HEK293 (cell line): ENCODE measurements at regions not wholly inside any gene's neighbourhood (a gene's known extent, or its start where the extent isn't known, plus 50 kb on each side); places are given as distances from the start of the nearest gene placed in this dataset.

ENCODE experiments used
- CTCF ChIA-PET: fragments of 350-600 bp; formaldehyde crosslinking; extraction: SDS; loops from one replicate; lab custom pipeline; 2021; ENCODE audit warnings: antibody characterized with exemption; lab: Yijun Ruan, JAX
- POLR2A ChIA-PET: fragments of 300-600 bp; formaldehyde crosslinking; extraction: SDS; loops from one replicate; lab custom pipeline; 2020; ENCODE audit warnings: antibody characterized with exemption, inconsistent platforms; lab: Yijun Ruan, JAX
- H3K27ac ChIP-seq: fragments of 200-500 bp; sonication (Bioruptor generic); 2 replicates; pipeline ENCODE4 v1.5.1; 2014; ENCODE audit warnings: low read depth, low read length, control low read depth, inconsistent platforms; ENCODE audit errors: extremely low read depth
- H3K36me3 ChIP-seq, 2 experiments: fragments of 200-500 bp in 1 of 2; sonication (Bioruptor generic) in 1 of 2; 1 replicate in 1 of 2; 2 replicates in 1 of 2; pipeline ENCODE4 v1.5.1; 2014 to 2017; ENCODE audit warnings: inconsistent platforms in 2 of 2, low read length in 2 of 2; ENCODE audit not compliant: control insufficient read depth in 2 of 2, insufficient read depth in 1 of 2
- H3K4me1 ChIP-seq: fragments of 200-500 bp; sonication (Bioruptor generic); 2 replicates; pipeline ENCODE4 v1.5.1; 2014; ENCODE audit warnings: mild to moderate bottlenecking, low read length, inconsistent platforms; ENCODE audit not compliant: control insufficient read depth, insufficient read depth
- H3K4me3 ChIP-seq: 2 replicates; pipeline ENCODE4 v1.5.1; 2011; ENCODE audit warnings: low read depth, mild to moderate bottlenecking, control low read depth, low read length, moderate library complexity
- H3K9me3 ChIP-seq: fragments of 200-500 bp; sonication (Bioruptor generic); 2 replicates; pipeline ENCODE4 v1.5.1; 2014; ENCODE audit warnings: low read depth, low read length, inconsistent platforms; ENCODE audit not compliant: control insufficient read depth, insufficient read depth
- BCL6B ChIP-seq: fragments of 450-650 bp; formaldehyde crosslinking; IDR thresholded peaks from 2 replicates; pipeline ENCODE4 v1.5.1; 2017; ENCODE audit warnings: missing biosample characterization, missing genetic modification characterization
- HIC1 ChIP-seq: fragments of 450-650 bp; formaldehyde crosslinking; IDR thresholded peaks from 2 replicates; pipeline ENCODE4 v1.5.1; 2016; ENCODE audit warnings: missing biosample characterization, missing genetic modification characterization
- HOXD13 ChIP-seq: sonication (generic); formaldehyde crosslinking; IDR thresholded peaks from 2 replicates; pipeline ENCODE4 v1.8.0; 2022; ENCODE audit warnings: missing genetic modification reagents, borderline replicate concordance
- PRDM10 ChIP-seq: fragments of 450-650 bp; formaldehyde crosslinking; IDR thresholded peaks from 2 replicates; pipeline ENCODE4 v1.5.1; 2016; ENCODE audit warnings: missing biosample characterization, missing genetic modification characterization
- SP3 ChIP-seq: fragments of 450-650 bp; formaldehyde crosslinking; IDR thresholded peaks from 2 replicates; pipeline ENCODE4 v1.5.1; 2016; ENCODE audit warnings: missing biosample characterization, missing genetic modification characterization
- YY2 ChIP-seq: fragments of 450-650 bp; formaldehyde crosslinking; IDR thresholded peaks from 2 replicates; pipeline ENCODE4 v1.5.1; 2016; ENCODE audit warnings: missing biosample characterization, missing genetic modification characterization
- ZFP3 ChIP-seq: fragments of 450-650 bp; formaldehyde crosslinking; IDR thresholded peaks from 2 replicates; pipeline ENCODE4 v1.5.1; 2016; ENCODE audit warnings: low read depth, missing biosample characterization, missing genetic modification characterization
- ZNF140 ChIP-seq: fragments of 450-650 bp; formaldehyde crosslinking; IDR thresholded peaks from 2 replicates; pipeline ENCODE4 v1.5.1; 2016; ENCODE audit warnings: missing biosample characterization, missing genetic modification characterization
- ZNF169 ChIP-seq: fragments of 450-650 bp; formaldehyde crosslinking; IDR thresholded peaks from 2 replicates; pipeline ENCODE4 v1.5.1; 2016; ENCODE audit warnings: missing biosample characterization, missing genetic modification characterization
- ZNF19 ChIP-seq: fragments of 450-650 bp; formaldehyde crosslinking; IDR thresholded peaks from 2 replicates; pipeline ENCODE4; 2016; ENCODE audit warnings: missing biosample characterization, missing genetic modification characterization, low read depth
- ZNF366 ChIP-seq: fragments of 450-650 bp; formaldehyde crosslinking; conservative IDR thresholded peaks from 2 replicates; pipeline ENCODE4 v1.5.1; 2016; ENCODE audit warnings: missing biosample characterization, missing genetic modification characterization
- ZNF37A ChIP-seq: fragments of 450-650 bp; IDR thresholded peaks from 2 replicates; pipeline ENCODE4 v1.5.1; 2018; ENCODE audit warnings: missing biosample characterization, missing genetic modification characterization
- ZNF426 ChIP-seq: fragments of 450-650 bp; formaldehyde crosslinking; IDR thresholded peaks from 2 replicates; pipeline ENCODE4 v1.5.1; 2017; ENCODE audit warnings: missing biosample characterization, missing genetic modification characterization, mild to moderate bottlenecking, inconsistent platforms, moderate library complexity
- ZNF433 ChIP-seq: fragments of 450-650 bp; formaldehyde crosslinking; IDR thresholded peaks from 2 replicates; pipeline ENCODE4 v1.5.1; 2016; ENCODE audit warnings: missing biosample characterization, missing genetic modification characterization, low read depth
- ZNF449 ChIP-seq: fragments of 450-650 bp; formaldehyde crosslinking; IDR thresholded peaks from 2 replicates; pipeline ENCODE4 v1.5.1; 2017; ENCODE audit warnings: missing biosample characterization, mild to moderate bottlenecking, missing genetic modification characterization, moderate library complexity
- ZNF48 ChIP-seq: fragments of 450-650 bp; formaldehyde crosslinking; IDR thresholded peaks from 2 replicates; pipeline ENCODE4 v1.5.1; 2016; ENCODE audit warnings: missing biosample characterization, missing genetic modification characterization
- ZNF521 ChIP-seq: fragments of 450-650 bp; formaldehyde crosslinking; IDR thresholded peaks from 2 replicates; pipeline ENCODE4 v1.5.1; 2017; ENCODE audit warnings: missing biosample characterization, mild to moderate bottlenecking, missing genetic modification characterization
- ZNF555 ChIP-seq: fragments of 450-650 bp; formaldehyde crosslinking; conservative IDR thresholded peaks from 2 replicates; pipeline ENCODE4 v1.5.1; 2017; ENCODE audit warnings: missing biosample characterization, mild to moderate bottlenecking, missing genetic modification characterization, inconsistent platforms
- ZNF777 ChIP-seq: fragments of 450-650 bp; formaldehyde crosslinking; IDR thresholded peaks from 2 replicates; pipeline ENCODE4 v1.5.1; 2017; ENCODE audit warnings: missing biosample characterization, missing genetic modification characterization, borderline replicate concordance

DNA sequence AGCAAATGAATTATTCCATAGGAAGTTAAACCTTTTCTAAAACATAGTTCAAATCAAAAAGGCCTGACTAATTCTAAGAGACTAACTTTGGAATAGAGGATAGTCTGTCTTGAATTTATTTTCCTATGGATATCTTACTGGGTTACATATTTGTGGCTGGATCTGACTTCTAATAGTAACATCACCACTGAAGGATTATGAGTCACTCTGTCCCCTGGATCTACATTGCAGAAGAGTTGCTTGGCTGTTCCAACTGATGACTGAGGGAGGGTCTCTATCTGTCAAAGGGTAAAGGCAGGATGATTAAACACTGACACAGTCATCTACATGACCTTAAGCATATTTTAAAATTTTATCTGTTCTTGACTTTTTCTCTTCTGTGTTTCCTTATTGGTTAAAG lies 119.6 kb upstream of the FST start (continued):
- TF ChIP-seq ZNF449 (no peak), BCL6B (tag by site-specific recombination) (no peak), ZNF433 (no peak)

- Histone ChIP-seq H3K27ac (no peak overlapping the region), H3K9me3 (no peaks in the 10 kb centered on the region)
- TF ChIP-seq ZNF37A (tag by site-specific recombination), result no peak
- TF ChIP-seq ZNF169, result no peak
- TF ChIP-seq ZNF48, result no peak
- TF ChIP-seq ZNF19 (tag by site-specific recombination), result no peak
- TF ChIP-seq ZNF426 (tag by site-specific recombination), result no peak
- TF ChIP-seq ZNF777, result no peak
- no peak for TF ChIP-seq PRDM10 (tag by site-specific recombination)
- no peak for TF ChIP-seq ZNF521 (tag by site-specific recombination)
- TF ChIP-seq YY2 (tag by site-specific recombination), result no peak
- TF ChIP-seq HIC1 (tag by site-specific recombination), result no peak
- no peak for TF ChIP-seq BCL6B (tag by site-specific recombination)
- TF ChIP-seq ZNF555 (tag by site-specific recombination), result no peak
- TF ChIP-seq ZNF140 (tag by site-specific recombination), result no peak
- TF ChIP-seq SP3 (tag by site-specific recombination), result no peak
- TF ChIP-seq ZFP3 (tag by site-specific recombination), result no peak
- no peak for TF ChIP-seq ZNF366 (tag by site-specific recombination)
- TF ChIP-seq HOXD13 (CRISPR knock-in tag), result no peak
- TF ChIP-seq, all 188 proteins: peak for 0
- ChIA-PET CTCF (no interaction called here), POLR2A (no interaction called here)
- Histone ChIP-seq H3K4me1 (no peaks in the 10 kb centered on the region), H3K4me3 (no peak overlapping the region), H3K36me3 (no peaks in the 10 kb centered on the region)
Measured at GRCh38 chr5:53361708-53362107, 118.7 kb upstream of the FST start.
